GM18519 (cell line): ENCODE measurements at regions not wholly inside any gene's neighbourhood (a gene's known extent, or its start where the extent isn't known, plus 50 kb on each side); places are given as distances from the start of the nearest gene placed in this dataset.
A peak's percentile ranks its signal among the peaks of the same experiment; 100 is the strongest.
"Not testable (repeated sequence)": the region's sequence is repeated elsewhere in the genome, so short reads cannot be mapped to it uniquely, and the experiment has no call there.

Experiments used
- ATAC-seq: cut with Tn5 transposase; IDR thresholded peaks from one replicate; pipeline ENCODE4 v1.9.1; 2021; ENCODE audit warnings: mild to moderate bottlenecking, moderate library complexity; ENCODE audit not compliant: unreplicated experiment, low FRiP score

- no peak for ATAC-seq
These were observed 80.4 kb downstream of the PMAIP1 start for GRCh38 chr18:59980188-59980637.

GRCh38 chr18:59971871-59972428 is 72.2 kb downstream of the PMAIP1 start:
- no peak for ATAC-seq

- peak; percentile 58 for ATAC-seq
These were observed 71.3 kb downstream of the PMAIP1 start for GRCh38 chr18:59971144-59971543.

- ATAC-seq, result not testable (repeated sequence)
These were observed 69.8 kb downstream of the PMAIP1 start for GRCh38 chr18:59969477-59970028.

- ATAC-seq, result no peak
These were observed 68.8 kb downstream of the PMAIP1 start for GRCh38 chr18:59968583-59968982.

GRCh38 chr18:59967878-59968277 is 68.1 kb downstream of the PMAIP1 start:
- ATAC-seq, result no peak

- ATAC-seq, result no peak
These were observed 67.1 kb downstream of the PMAIP1 start for GRCh38 chr18:59966913-59967312.

GRCh38 chr18:59963229-59963628 is 63.4 kb downstream of the PMAIP1 start:
- ATAC-seq, result no peak

- peak; percentile 79 for ATAC-seq
These were observed 61.3 kb downstream of the PMAIP1 start for GRCh38 chr18:59961070-59961469.

GRCh38 chr18:59960272-59960671 is 60.5 kb downstream of the PMAIP1 start:
- no peak for ATAC-seq

GRCh38 chr18:59959606-59960005 is 59.8 kb downstream of the PMAIP1 start:
- no peak for ATAC-seq

GRCh38 chr18:59959073-59959472 is 59.3 kb downstream of the PMAIP1 start:
- ATAC-seq, result no peak

GRCh38 chr18:59957957-59958356 is 58.2 kb downstream of the PMAIP1 start:
- ATAC-seq, result no peak

GRCh38 chr18:59954755-59955156 is 55.0 kb downstream of the PMAIP1 start:
- ATAC-seq, result no peak

GRCh38 chr18:59954241-59954640 is 54.4 kb downstream of the PMAIP1 start:
- no peak for ATAC-seq
